Spleen (tissue), 11 donors: ENCODE measurements at regions not wholly inside any gene's neighbourhood (a gene's known extent, or its start where the extent isn't known, plus 50 kb on each side); places are given as distances from the start of the nearest gene placed in this dataset.

Experiments used
- DNase-seq: peaks from one replicate; pipeline ENCODE4 v3.0.0-alpha.2; 2020
- H3K27ac ChIP-seq, 8 donors: fragments of 200-600 bp; sonication (generic) in 7 of 8; 1 replicate in 4 of 8; 2 replicates in 4 of 8; pipeline versions ENCODE4 v1.5.0 to v1.8.0; 2016 to 2021; ENCODE audit warnings: inconsistent platforms in 4 of 8, mild to moderate bottlenecking in 4 of 8, moderate library complexity in 1 of 8
- H3K27me3 ChIP-seq, 7 donors: fragments of 200-600 bp; sonication (generic) in 6 of 7; replicated peaks in 1 of 7; 1 replicate in 4 of 7; 2 replicates in 3 of 7; pipeline versions ENCODE4 v1.5.0 to v1.8.0; 2016 to 2021; ENCODE audit warnings: inconsistent platforms in 3 of 7, mild to moderate bottlenecking in 1 of 7
- H3K36me3 ChIP-seq, 6 donors: fragments of 200-600 bp; sonication (generic) in 5 of 6; 1 replicate in 4 of 6; 2 replicates in 2 of 6; pipeline versions ENCODE4 v1.5.0 to v1.8.0; 2016 to 2021; ENCODE audit warnings: inconsistent platforms in 2 of 6
- H3K4me1 ChIP-seq, 6 donors: fragments of 200-600 bp; sonication (generic) in 5 of 6; 1 replicate in 3 of 6; 2 replicates in 3 of 6; pipeline versions ENCODE4 v1.5.0 to v1.8.0; 2016 to 2021; ENCODE audit warnings: inconsistent platforms in 3 of 6
- H3K4me3 ChIP-seq, 8 donors: fragments of 200-600 bp; sonication (generic) in 7 of 8; 1 replicate in 4 of 8; 2 replicates in 4 of 8; pipeline versions ENCODE4 v1.5.0 to v1.8.0; 2016 to 2021; ENCODE audit warnings: inconsistent platforms in 4 of 8, mild to moderate bottlenecking in 4 of 8, moderate library complexity in 2 of 8
- H3K9me3 ChIP-seq, 8 donors: fragments of 200-600 bp; sonication (generic) in 7 of 8; 1 replicate in 4 of 8; 2 replicates in 4 of 8; pipeline versions ENCODE4 v1.5.0 to v1.8.0; 2016 to 2021; ENCODE audit warnings: inconsistent platforms in 4 of 8
- POLR2A ChIP-seq, 3 donors: fragments of 450-650 bp; IDR thresholded peaks; one replicate each; pipeline ENCODE4 v1.5.1; 2017; ENCODE audit warnings: antibody characterized with exemption in 3 of 3, mild to moderate bottlenecking in 1 of 3
- POLR2AphosphoS5 ChIP-seq, 3 donors: sonication (generic); formaldehyde crosslinking; IDR thresholded peaks; one replicate each; pipeline ENCODE4 v1.5.1; 2017; ENCODE audit warnings: antibody characterized with exemption in 3 of 3
- WGBS, 5 donors: extraction: QIAGEN DNeasy Blood & Tissue Kit in 3 of 5; methylation state at CpG; one replicate each; pipeline versions ENCODE4 v1.1.5 to v1.1.7; 2013 to 2018; 5-methylcytosine and 5-hydroxymethylcytosine counted together
- intact Hi-C: fragments of 100-400 bp; cut with DNase I; formaldehyde crosslinking; loops from one replicate; pipeline ENCODE4 v1.15.0; 2023; ENCODE audit warnings: low total_unique reads
- TF ChIP-seq, protein P1 (sequence below), 11 experiments: fragments of 200-600 bp in 7 of 11; fragments of 450-650 bp in 4 of 11; sonication (generic) in 4 of 11; IDR thresholded peaks in 8 of 11; conservative IDR thresholded peaks in 3 of 11; 1 replicate in 7 of 11; 2 replicates in 4 of 11; pipeline versions ENCODE4 v1.4.0 to v1.8.0; 2016 to 2021; ENCODE audit warnings: antibody characterized with exemption in 11 of 11, inconsistent platforms in 4 of 11, mild to moderate bottlenecking in 1 of 11
- donor health status: healthy with polysubstance abuse.
- donor health status: DM: no; HTN: no; CAD: no; lungs with moderate emphysema.
- donor health status: DM: no; HTN: no; CAD: no.
- donor health status: Bipolar disorder and iron deficiency.
- donor health status: healthy.
- donor health status: DM: no; HTN: no; CAD: no.
- donor health status: DM: yes; HTN: yes; CAD: no.

- H3K4me1 ChIP-seq: no peaks in the 10 kb centered on the region
- no peak for DNase-seq
- no peak overlapping the region for H3K4me3 ChIP-seq
- intact Hi-C loops: no loop called here
- WGBS, 5 donors: 65 to 90% (median 82%) methylated on average over 3 of the region's 3 CpGs
- no peak overlapping the region for H3K27ac ChIP-seq
- H3K36me3 ChIP-seq: no peaks in the 10 kb centered on the region
- peaks cover 0 to 13% (median 0%) of the 10 kb centered on the region in 8 donors for H3K9me3 ChIP-seq
- no peaks in the 10 kb centered on the region for H3K27me3 ChIP-seq
- TF ChIP-seq POLR2A (IDR thresholded peaks at IDR 0.05) (no peak), POLR2AphosphoS5 (IDR thresholded peaks at IDR 0.05) (no peak)
- TF ChIP-seq, protein P1, sequence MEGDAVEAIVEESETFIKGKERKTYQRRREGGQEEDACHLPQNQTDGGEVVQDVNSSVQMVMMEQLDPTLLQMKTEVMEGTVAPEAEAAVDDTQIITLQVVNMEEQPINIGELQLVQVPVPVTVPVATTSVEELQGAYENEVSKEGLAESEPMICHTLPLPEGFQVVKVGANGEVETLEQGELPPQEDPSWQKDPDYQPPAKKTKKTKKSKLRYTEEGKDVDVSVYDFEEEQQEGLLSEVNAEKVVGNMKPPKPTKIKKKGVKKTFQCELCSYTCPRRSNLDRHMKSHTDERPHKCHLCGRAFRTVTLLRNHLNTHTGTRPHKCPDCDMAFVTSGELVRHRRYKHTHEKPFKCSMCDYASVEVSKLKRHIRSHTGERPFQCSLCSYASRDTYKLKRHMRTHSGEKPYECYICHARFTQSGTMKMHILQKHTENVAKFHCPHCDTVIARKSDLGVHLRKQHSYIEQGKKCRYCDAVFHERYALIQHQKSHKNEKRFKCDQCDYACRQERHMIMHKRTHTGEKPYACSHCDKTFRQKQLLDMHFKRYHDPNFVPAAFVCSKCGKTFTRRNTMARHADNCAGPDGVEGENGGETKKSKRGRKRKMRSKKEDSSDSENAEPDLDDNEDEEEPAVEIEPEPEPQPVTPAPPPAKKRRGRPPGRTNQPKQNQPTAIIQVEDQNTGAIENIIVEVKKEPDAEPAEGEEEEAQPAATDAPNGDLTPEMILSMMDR (IDR thresholded peaks at IDR 0.05 in 8 of 11, conservative IDR thresholded peaks at IDR 0.05 in 3 of 11): no peak
Observed at GRCh38 chr2:82320296-82320695, 2015.7 kb upstream of the LRRTM1 start.

DNA sequence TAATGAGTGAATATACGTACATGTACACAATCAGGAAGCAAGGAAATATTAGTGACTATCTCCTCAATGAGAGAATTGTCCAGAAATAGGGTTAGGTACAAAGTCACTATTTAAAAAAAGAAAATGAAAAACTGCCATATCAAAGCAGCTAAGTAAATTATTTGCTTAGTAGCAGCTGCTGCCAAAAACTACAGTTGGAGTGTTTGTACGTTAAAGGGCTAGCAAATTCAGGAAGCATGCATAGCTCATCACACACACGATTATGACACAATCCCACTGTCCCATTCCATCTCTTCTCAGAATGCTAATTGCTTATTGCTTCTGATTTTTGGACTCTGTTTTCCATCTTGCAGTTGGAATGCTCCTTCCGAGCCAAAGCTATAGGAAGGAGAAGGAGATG lies 2012.5 kb upstream of the LRRTM1 start:
- Histone ChIP-seq H3K27ac (no peak overlapping the region), H3K4me3 (no peak overlapping the region), H3K4me1 (no peaks in the 10 kb centered on the region), H3K36me3 (no peaks in the 10 kb centered on the region), H3K27me3 (no peaks in the 10 kb centered on the region), H3K9me3 (no peaks in the 10 kb centered on the region)
- no peak for DNase-seq
- WGBS, 5 donors: 59 to 77% (median 68%) methylated on average over 4 of the region's 4 CpGs
- TF ChIP-seq POLR2A (IDR thresholded peaks at IDR 0.05) (no peak), POLR2AphosphoS5 (IDR thresholded peaks at IDR 0.05) (no peak)
- TF ChIP-seq, protein P1 (IDR thresholded peaks at IDR 0.05 in 8 of 11, conservative IDR thresholded peaks at IDR 0.05 in 3 of 11): no peak
- intact Hi-C loops: no loop called here

- Histone ChIP-seq H3K27ac (no peak overlapping the region), H3K4me3 (no peak overlapping the region), H3K4me1 (no peaks in the 10 kb centered on the region), H3K27me3 (no peaks in the 10 kb centered on the region), H3K36me3 (no peaks in the 10 kb centered on the region), H3K9me3 (no peaks in the 10 kb centered on the region)
- intact Hi-C loops: no loop called here
- DNase-seq: no peak
- TF ChIP-seq POLR2A (IDR thresholded peaks at IDR 0.05) (no peak), POLR2AphosphoS5 (IDR thresholded peaks at IDR 0.05) (no peak)
- TF ChIP-seq, protein P1 (IDR thresholded peaks at IDR 0.05 in 8 of 11, conservative IDR thresholded peaks at IDR 0.05 in 3 of 11): no peak
- 65 to 82% (median 73%) methylated on average over 1 of the region's 1 CpG for WGBS, 5 donors
Observed at GRCh38 chr2:82316586-82316985, 2012.0 kb upstream of the LRRTM1 start.

DNA sequence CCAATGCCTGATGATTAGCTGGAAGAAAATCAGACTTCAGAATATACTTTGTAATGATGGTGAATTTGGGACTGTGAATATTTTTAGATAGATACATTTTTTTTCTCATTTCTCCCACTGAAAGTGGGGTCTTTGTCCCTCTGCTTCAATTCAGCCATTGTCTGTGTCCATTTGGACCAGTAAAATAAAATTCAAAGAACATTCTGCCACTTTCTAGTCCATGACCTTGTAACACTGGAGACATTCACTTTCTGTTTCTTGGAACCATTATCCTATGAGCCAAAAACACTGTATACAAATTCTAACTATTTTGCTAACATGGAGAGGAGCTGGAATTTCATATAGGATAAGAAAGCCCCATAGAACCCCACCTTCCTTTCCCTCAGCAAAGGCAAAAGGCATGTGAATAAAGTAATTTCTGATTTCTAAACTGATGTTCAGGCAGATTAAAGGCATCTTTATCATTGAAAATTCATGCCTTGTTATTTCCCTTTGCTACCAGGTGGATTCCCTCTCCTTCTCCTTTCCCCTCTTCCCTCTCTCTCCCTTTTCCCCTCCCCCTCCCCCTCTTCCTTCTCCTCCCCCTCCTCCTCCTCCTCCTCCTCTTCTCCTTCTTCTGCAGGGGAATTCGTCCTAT lies 2010.4 kb upstream of the LRRTM1 start:
- H3K27me3 ChIP-seq: no peaks in the 10 kb centered on the region
- DNase-seq: no peak
- 36 to 59% (median 58%) methylated on average over 1 of the region's 1 CpG for WGBS, 5 donors
- H3K27ac ChIP-seq: no peak overlapping the region
- H3K9me3 ChIP-seq: peaks cover 0 to 6% (median 0%) of the 10 kb centered on the region in 8 donors
- H3K4me1 ChIP-seq: no peaks in the 10 kb centered on the region
- H3K36me3 ChIP-seq: no peaks in the 10 kb centered on the region
- no peak overlapping the region for H3K4me3 ChIP-seq
- TF ChIP-seq POLR2A (IDR thresholded peaks at IDR 0.05): no peak
- TF ChIP-seq, protein P1 (IDR thresholded peaks at IDR 0.05 in 8 of 11, conservative IDR thresholded peaks at IDR 0.05 in 3 of 11): no peak
- no peak for TF ChIP-seq POLR2AphosphoS5 (IDR thresholded peaks at IDR 0.05)
- intact Hi-C loops: no loop called here
